WERI-Rb-1 (cell line): ENCODE measurements at regions not wholly inside any gene's neighbourhood (a gene's known extent, or its start where the extent isn't known, plus 50 kb on each side); places are given as distances from the start of the nearest gene placed in this dataset.
"Not testable (repeated sequence)": the region's sequence is repeated elsewhere in the genome, so short reads cannot be mapped to it uniquely, and the experiment has no call there.

Source experiments
- DNase-seq: peaks from one replicate; pipeline ENCODE4 v3.0.0-alpha.2; 2020
- H3K27ac ChIP-seq: fragments of 250-450 bp; sonication (Bioruptor Pico); 2 replicates; pipeline ENCODE4 v1.5.1; 2020; ENCODE audit warnings: mild to moderate bottlenecking, moderate library complexity
- H3K27me3 ChIP-seq: fragments of 250-450 bp; sonication (Bioruptor Pico); 2 replicates; pipeline ENCODE4 v1.5.1; 2021; ENCODE audit warnings: mild to moderate bottlenecking, low read depth, moderate library complexity; ENCODE audit not compliant: insufficient read depth, severe bottlenecking
- H3K36me3 ChIP-seq: fragments of 250-450 bp; sonication (Bioruptor Pico); 2 replicates; pipeline ENCODE4 v1.5.1; 2020; ENCODE audit warnings: mild to moderate bottlenecking, moderate library complexity
- H3K4me3 ChIP-seq: 2 replicates; pipeline ENCODE4 v1.5.1; 2011; ENCODE audit warnings: low read depth, mild to moderate bottlenecking, control low read depth, low read length
- H3K9me3 ChIP-seq: fragments of 250-450 bp; sonication (Bioruptor Pico); 2 replicates; pipeline ENCODE4 v1.5.1; 2021; ENCODE audit warnings: mild to moderate bottlenecking, moderate library complexity; ENCODE audit not compliant: severe bottlenecking

DNA sequence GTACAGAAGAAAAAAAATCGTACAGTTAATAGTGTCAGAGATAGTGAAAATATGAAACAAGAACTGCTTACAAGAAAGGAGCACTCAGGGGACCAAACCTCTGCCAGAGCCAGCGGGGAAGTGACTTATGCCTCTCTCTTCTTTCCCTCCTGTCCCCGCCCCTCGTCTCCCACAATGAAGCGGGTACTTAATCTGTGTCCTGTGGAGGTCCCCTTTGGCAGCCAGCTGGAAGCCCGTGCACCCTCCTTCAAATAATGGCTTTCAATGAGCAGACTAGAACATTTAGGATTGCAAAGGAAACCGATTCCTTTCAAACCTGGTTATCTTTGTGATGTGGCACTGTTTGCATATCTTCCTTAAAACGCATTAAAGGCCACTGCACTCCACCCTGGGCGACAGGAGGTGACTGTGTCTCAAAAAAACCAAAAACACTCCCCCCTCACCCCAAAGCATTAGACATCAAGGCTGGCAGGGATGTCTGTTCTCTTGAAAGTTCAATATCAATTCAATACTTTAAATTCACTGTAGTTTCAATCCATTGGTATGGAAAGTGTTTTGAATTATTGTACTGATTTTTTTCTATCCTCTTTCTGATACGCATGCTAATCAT, 51.7 kb downstream of the PPIAL4C start:
- not testable (repeated sequence) for H3K36me3 ChIP-seq, H3K4me3 ChIP-seq, H3K27me3 ChIP-seq, H3K9me3 ChIP-seq, H3K27ac ChIP-seq
- DNase-seq, result peak; percentile 36

DNA sequence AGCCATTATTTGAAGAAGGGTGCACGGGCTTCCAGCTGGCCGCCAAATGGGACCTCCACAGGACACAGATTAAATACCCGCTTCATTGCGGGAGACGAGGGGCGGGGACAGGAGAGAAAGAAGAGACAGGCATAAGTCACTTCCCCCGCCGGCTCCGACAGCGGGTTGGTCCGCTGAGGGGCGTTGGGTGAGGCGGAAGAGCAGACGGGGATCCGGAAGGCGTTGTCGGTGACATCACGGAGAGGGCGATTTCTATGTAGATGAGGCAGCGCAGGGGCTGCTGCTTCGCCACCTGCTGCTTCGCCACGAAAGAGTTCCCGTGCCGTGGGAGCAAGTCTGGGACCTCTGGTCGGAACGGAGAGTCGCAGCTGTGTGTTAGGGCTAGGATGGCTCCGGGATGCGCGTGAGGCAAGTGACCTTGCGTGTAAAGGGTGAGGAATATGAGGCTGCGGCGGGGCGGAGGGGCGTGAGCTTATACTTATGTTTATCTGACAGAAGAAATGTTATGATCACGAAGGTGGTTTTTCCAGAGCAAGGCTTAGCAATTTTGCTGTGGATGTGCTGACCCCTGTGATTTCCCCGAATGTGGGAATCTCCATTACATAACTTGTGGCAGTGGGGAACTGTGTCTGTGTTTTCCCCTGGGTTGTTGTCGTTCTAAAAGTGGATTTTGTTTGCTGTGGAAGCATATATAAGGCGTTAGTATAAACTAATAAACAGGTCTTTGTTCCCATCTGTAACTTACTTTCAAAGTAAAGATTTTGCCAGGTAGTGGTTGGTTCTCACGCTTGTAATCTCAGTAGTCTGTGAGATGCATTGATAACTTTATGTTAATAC, 52.9 kb downstream of the PPIAL4C start:
- not testable (repeated sequence) for H3K27me3 ChIP-seq, H3K9me3 ChIP-seq, H3K36me3 ChIP-seq
- H3K4me3 ChIP-seq, result peak overlapping the region; percentile 39
- DNase-seq, result peak; percentile 100
- H3K27ac ChIP-seq, result peak overlapping the region; percentile 99

DNA sequence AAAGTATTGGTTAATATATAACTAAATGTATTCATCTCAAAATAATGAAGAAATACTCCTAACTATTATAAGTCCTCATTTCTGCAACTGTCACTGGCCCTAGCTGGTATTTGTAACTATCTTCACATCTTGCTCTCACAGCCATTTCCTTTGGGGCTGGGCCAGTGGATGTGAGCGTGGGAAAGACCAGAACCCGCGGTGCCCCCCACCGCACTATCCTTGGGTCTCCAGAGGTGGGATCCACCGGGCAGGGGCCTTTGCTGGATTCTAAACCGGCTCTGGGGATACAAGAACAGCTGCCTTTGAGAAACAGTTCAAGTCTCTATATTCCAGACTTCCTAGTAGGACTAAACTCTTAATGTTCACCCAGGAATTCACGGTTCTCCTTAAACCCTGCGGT, 54.8 kb downstream of the PPIAL4C start:
- H3K27ac ChIP-seq, DNase-seq, H3K9me3 ChIP-seq, H3K4me3 ChIP-seq, H3K36me3 ChIP-seq, H3K27me3 ChIP-seq: not testable (repeated sequence)

DNA sequence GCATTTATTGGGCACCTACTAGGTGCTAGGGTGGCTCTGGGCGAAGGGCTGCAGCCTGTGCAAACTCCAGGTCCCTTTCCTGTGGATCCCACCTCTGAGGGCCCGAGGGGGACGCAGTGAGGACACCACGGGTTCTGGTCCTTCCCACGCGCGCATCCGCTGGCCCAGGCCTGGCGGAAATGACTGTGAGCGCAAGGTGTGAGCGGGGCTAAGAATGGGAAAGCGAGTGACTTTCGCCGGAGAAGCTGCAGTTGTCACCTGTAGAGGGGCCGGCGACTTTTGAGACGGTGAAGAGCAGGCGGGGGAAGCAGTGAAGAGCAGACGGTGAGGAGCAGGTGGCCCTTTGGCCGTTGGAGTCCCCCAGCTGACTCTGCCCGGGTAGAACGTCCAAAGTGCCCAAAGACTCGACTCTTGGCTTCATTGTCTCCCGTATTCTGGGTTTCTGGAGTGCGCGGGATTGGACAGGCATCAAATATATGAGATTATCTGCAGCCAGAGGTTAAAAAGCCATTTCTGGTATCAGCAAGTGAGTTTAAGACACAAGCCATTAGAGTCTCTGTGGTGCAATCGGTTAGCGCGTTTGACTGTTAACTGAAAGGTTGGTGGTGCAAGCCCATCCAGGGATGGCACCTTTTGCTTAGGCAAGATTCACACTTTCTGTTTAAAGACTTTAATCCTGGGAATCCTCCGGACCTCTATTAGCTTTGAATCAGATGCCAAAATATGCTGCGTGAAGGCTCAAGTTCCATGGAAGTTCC, 55.4 kb downstream of the PPIAL4C start:
- not testable (repeated sequence) for H3K36me3 ChIP-seq, H3K27me3 ChIP-seq, H3K27ac ChIP-seq, H3K9me3 ChIP-seq, H3K4me3 ChIP-seq
- peak; percentile 30 for DNase-seq

DNA sequence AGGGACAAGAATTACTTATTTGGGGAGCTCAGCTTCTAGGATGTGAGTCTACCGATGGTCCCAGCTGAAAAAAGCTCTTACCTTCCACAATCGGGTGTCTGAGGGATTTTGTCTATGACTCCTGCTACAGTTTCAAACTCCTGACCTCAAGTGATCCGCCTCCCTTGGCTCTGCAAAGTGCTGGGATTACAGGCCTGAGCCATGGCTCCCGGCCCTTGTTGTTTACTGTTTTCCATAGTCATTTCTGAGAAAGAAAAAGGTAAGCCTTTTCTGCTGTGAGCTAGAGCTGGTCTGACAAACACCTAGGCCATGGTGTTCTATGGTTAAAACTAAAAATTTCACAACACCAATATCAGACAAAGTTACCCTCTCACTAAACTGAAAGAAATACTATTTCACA, 57.5 kb downstream of the PPIAL4C start:
- H3K36me3 ChIP-seq, H3K4me3 ChIP-seq, H3K9me3 ChIP-seq, H3K27me3 ChIP-seq, H3K27ac ChIP-seq: not testable (repeated sequence)
- peak; percentile 71 for DNase-seq

DNA sequence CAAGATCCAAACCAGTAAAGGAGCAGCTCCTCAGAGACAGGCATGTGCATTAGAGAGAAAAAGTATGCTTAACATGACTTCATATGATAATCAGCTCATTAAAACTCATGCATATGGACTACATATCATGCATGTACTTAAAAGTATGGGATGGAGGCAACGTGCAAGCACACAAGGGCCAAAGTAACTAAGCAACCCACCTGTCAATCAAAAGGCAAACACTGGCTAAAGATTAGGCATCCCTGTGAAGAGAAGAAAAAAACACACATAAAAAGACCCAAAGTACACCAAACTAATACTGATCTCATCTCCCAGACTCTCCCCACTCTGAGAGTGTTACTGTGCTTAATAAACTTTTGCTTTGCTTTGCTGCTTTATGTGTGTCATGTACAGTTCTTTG, 61.2 kb downstream of the PPIAL4C start:
- H3K4me3 ChIP-seq, H3K27ac ChIP-seq, DNase-seq, H3K36me3 ChIP-seq, H3K9me3 ChIP-seq, H3K27me3 ChIP-seq: not testable (repeated sequence)

GRCh38 chr1:149646360-149647017, 62.8 kb downstream of the PPIAL4C start:
- not testable (repeated sequence) for H3K27ac ChIP-seq, DNase-seq, H3K9me3 ChIP-seq, H3K4me3 ChIP-seq, H3K36me3 ChIP-seq, H3K27me3 ChIP-seq

- H3K4me3 ChIP-seq, DNase-seq: not testable (repeated sequence)
These were observed 63.3 kb downstream of the PPIAL4C start for GRCh38 chr1:149647018-149647373.

DNA sequence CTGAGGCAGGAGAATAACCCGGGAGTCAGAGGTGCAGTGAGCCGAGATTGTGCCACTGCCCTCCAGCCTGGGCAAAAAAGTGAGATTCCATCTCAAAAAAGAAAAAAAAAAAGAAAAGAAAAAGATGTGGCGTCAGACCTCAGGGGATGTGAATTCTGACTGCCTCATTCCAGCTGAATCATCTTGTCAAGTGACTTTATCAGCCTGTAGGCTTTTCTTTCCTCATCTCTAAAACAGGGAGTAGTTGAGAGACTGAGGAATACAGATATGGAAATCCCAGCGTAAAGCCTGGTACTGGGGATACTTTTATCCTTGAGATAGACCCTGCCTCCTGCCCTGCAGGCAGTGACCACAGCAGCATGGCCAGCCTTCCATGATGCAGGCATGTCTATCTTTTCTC, 74.1 kb downstream of the PPIAL4C start:
- not testable (repeated sequence) for DNase-seq, H3K9me3 ChIP-seq

More at GRCh38 chr1:149647018-149647373, 63.3 kb downstream of the PPIAL4C start:
- not testable (repeated sequence) for H3K36me3 ChIP-seq, H3K27ac ChIP-seq, H3K27me3 ChIP-seq, H3K9me3 ChIP-seq

DNA sequence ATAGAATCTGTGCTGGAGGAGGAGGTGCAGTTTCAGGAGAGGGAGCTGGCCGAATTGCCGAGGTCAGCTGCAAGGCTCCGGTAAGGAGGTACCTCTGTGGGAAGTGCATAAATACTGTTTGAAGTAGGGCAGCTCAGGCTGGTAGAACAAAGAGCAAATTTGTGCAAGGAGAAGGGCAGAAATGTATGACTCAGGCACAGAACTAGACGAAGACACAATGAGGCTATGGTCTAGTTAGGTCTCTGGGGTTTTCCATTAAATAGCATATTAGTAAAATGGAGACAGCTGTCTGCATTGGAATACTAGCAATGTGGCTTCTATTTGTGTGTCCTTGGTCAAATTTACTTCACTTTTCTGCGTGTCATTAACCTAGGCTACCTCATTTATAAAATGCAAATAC, 74.5 kb downstream of the PPIAL4C start:
- H3K4me3 ChIP-seq, H3K27me3 ChIP-seq, H3K27ac ChIP-seq, H3K9me3 ChIP-seq, H3K36me3 ChIP-seq, DNase-seq: not testable (repeated sequence)

More for the DNA sequence above, 74.1 kb downstream of the PPIAL4C start:
- not testable (repeated sequence) for H3K27ac ChIP-seq, H3K36me3 ChIP-seq, H3K27me3 ChIP-seq, H3K4me3 ChIP-seq

DNA sequence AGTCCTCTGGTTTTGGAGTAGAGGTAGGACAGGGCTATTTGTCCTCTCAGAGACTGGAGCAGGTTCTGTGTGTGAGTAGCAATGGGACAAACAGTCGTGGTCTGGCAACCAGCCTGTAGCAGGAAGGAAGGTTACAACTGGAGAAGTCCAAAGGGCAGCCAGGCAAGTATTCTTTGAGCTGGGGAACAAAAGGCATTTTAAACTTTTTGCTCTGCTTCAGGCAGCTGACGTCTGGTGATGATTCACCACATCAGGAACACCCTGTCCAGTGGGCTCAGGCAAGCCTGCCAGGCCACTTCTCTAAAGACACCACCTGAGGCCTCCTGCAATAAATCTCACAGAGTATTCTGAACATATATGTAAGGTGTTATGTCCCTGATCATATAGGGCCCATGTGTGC, 81.0 kb downstream of the PPIAL4C start:
- H3K27ac ChIP-seq, DNase-seq: not testable (repeated sequence)

GRCh38 chr1:149665033-149665432, 81.4 kb downstream of the PPIAL4C start:
- not testable (repeated sequence) for DNase-seq, H3K27me3 ChIP-seq, H3K9me3 ChIP-seq, H3K4me3 ChIP-seq, H3K27ac ChIP-seq, H3K36me3 ChIP-seq

More for the DNA sequence above, 81.0 kb downstream of the PPIAL4C start:
- not testable (repeated sequence) for H3K27me3 ChIP-seq, H3K36me3 ChIP-seq, H3K4me3 ChIP-seq, H3K9me3 ChIP-seq

DNA sequence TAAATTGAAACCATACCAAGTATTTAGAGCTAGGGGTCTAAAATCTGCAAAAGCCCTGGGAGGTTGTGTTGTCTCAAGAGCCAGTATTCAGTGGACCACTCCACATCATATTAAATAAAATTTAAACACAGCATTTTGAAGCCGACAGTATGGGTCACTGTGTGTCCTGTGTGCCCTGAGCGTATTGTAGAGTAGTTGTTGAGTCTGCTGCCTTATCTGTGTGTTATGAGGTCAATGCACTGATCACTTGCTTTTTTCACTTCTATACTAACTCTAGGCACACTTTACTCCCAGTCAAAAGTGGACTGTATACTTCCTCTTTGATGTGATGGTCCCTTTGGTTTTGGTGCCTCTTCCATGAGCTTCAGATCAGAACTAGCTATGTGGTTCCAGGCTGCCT, 81.9 kb downstream of the PPIAL4C start:
- DNase-seq, H3K27me3 ChIP-seq, H3K36me3 ChIP-seq, H3K27ac ChIP-seq, H3K9me3 ChIP-seq, H3K4me3 ChIP-seq: not testable (repeated sequence)

DNA sequence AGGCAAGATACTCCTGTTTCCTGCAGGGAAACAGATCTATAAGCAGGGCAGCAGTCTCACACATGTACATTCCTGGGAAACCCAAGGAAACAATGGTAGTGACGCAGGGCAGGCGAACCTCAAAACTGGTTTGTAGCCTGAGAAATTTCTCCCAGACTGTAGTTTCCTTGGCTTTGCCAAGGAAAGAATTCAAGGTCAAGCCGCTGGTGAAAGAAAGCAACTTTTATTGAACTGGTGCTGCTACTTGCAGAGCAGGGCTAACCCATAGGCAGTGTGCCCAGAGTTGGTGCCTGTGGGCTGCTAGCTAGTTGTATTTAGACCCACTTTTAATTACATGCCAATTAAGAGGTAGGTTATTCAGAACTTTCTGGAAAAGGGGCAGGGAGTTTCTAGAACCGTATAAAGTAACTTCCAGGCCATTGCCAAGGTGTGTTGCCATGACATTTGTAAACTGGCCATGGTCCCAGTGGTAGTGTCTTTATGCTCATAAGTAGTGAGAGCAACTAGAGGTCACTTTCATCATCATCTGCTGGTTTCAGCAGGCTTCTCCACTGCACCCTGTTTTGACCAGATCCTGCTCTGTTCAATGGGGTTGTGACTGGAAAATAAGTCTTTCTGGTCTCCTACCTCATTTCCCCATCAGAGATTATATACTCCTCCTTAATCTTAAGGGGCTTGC, 89.7 kb downstream of the PPIAL4C start:
- H3K27me3 ChIP-seq, H3K27ac ChIP-seq, H3K36me3 ChIP-seq, H3K9me3 ChIP-seq, H3K4me3 ChIP-seq, DNase-seq: not testable (repeated sequence)
